PFSK-1 (cell line): ENCODE measurements at regions not wholly inside any gene's neighbourhood (a gene's known extent, or its start where the extent isn't known, plus 50 kb on each side); places are given as distances from the start of the nearest gene placed in this dataset.

Experiments used
- POLR2AphosphoS5 ChIP-seq: IDR thresholded peaks from 2 replicates; pipeline ENCODE4 v1.6.1; 2012; ENCODE audit warnings: low read depth, mild to moderate bottlenecking, control low read depth, low read length, moderate library complexity
- TF ChIP-seq, protein P1 (sequence below), 2 experiments: IDR thresholded peaks; 2 replicates each; pipeline versions ENCODE4 v1.6.1 to v1.8.0; 2011 to 2012; ENCODE audit warnings: low read depth in 2 of 2, low read length in 2 of 2, control low read depth in 1 of 2, inconsistent platforms in 1 of 2, mild to moderate bottlenecking in 1 of 2, moderate library complexity in 1 of 2; ENCODE audit not compliant: insufficient read depth in 1 of 2

DNA sequence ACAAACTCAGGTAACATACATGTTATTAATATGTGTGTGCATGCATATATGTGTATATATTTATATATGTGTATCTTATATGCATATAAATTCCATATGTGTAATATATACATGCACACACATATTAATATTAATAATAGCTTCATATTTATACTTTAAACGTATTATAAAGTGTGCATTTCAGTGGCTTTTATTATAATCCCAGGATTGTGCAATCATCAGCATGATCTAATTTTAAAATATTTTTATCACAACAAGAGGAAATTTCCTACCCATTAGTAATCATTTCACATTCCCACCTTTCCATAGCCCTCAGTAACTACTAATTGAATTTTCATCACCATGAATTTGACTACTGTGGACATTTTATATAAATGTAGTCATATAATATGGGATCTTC lies 2211.9 kb upstream of the TENM3 start:
- TF ChIP-seq, protein P1, sequence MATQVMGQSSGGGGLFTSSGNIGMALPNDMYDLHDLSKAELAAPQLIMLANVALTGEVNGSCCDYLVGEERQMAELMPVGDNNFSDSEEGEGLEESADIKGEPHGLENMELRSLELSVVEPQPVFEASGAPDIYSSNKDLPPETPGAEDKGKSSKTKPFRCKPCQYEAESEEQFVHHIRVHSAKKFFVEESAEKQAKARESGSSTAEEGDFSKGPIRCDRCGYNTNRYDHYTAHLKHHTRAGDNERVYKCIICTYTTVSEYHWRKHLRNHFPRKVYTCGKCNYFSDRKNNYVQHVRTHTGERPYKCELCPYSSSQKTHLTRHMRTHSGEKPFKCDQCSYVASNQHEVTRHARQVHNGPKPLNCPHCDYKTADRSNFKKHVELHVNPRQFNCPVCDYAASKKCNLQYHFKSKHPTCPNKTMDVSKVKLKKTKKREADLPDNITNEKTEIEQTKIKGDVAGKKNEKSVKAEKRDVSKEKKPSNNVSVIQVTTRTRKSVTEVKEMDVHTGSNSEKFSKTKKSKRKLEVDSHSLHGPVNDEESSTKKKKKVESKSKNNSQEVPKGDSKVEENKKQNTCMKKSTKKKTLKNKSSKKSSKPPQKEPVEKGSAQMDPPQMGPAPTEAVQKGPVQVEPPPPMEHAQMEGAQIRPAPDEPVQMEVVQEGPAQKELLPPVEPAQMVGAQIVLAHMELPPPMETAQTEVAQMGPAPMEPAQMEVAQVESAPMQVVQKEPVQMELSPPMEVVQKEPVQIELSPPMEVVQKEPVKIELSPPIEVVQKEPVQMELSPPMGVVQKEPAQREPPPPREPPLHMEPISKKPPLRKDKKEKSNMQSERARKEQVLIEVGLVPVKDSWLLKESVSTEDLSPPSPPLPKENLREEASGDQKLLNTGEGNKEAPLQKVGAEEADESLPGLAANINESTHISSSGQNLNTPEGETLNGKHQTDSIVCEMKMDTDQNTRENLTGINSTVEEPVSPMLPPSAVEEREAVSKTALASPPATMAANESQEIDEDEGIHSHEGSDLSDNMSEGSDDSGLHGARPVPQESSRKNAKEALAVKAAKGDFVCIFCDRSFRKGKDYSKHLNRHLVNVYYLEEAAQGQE (IDR thresholded peaks at IDR 0.05; ENCODE audit: insufficient read depth in 1 of 2, low read depth in 2 of 2, low read length in 2 of 2), result no peak
- no peak for TF ChIP-seq POLR2AphosphoS5
